CD4-positive, alpha-beta T cell treated with Interferon gamma for 1 hour (primary cell): ENCODE measurements at regions not wholly inside any gene's neighbourhood (a gene's known extent, or its start where the extent isn't known, plus 50 kb on each side); places are given as distances from the start of the nearest gene placed in this dataset.
"Not testable (repeated sequence)": the region's sequence is repeated elsewhere in the genome, so short reads cannot be mapped to it uniquely, and the experiment has no call there.

Experiments
- DNase-seq: peaks from one replicate; pipeline ENCODE4 v3.0.0-alpha.2; 2020

- no peak for DNase-seq
These were observed 739.7 kb downstream of the CENPC start for GRCh38 chr4:66805582-66805981.

- no peak for DNase-seq
These were observed 740.3 kb downstream of the CENPC start for GRCh38 chr4:66804979-66805378.

GRCh38 chr4:66797608-66798007 lies 747.7 kb downstream of the CENPC start:
- DNase-seq, result no peak

- no peak for DNase-seq
These were observed 749.6 kb downstream of the CENPC start for GRCh38 chr4:66795724-66796123.

- DNase-seq, result no peak
These were observed 750.8 kb downstream of the CENPC start for GRCh38 chr4:66794390-66795034.

- DNase-seq, result no peak
These were observed 753.6 kb downstream of the CENPC start for GRCh38 chr4:66791686-66792085.

- DNase-seq, result no peak
These were observed 759.8 kb downstream of the CENPC start for GRCh38 chr4:66785479-66785878.

- DNase-seq, result not testable (repeated sequence)
These were observed 762.6 kb downstream of the CENPC start for GRCh38 chr4:66782751-66783150.

- no peak for DNase-seq
These were observed 768.2 kb downstream of the CENPC start for GRCh38 chr4:66777097-66777496.

GRCh38 chr4:66769441-66769840 lies 775.9 kb downstream of the CENPC start:
- DNase-seq, result no peak

GRCh38 chr4:66767442-66767841 lies 777.9 kb downstream of the CENPC start:
- DNase-seq, result no peak

- no peak for DNase-seq
These were observed 778.7 kb downstream of the CENPC start for GRCh38 chr4:66766557-66766956.

GRCh38 chr4:66750273-66750672 lies 795.0 kb downstream of the CENPC start:
- DNase-seq, result no peak

- not testable (repeated sequence) for DNase-seq
These were observed 798.4 kb downstream of the CENPC start for GRCh38 chr4:66746918-66747317.

GRCh38 chr4:66741081-66741480 lies 804.2 kb downstream of the CENPC start:
- DNase-seq, result no peak

GRCh38 chr4:66736606-66737005 lies 808.7 kb downstream of the CENPC start:
- no peak for DNase-seq

GRCh38 chr4:66728280-66728679 lies 817.0 kb downstream of the CENPC start:
- DNase-seq, result no peak

GRCh38 chr4:66712301-66712921 lies 832.9 kb downstream of the CENPC start:
- not testable (repeated sequence) for DNase-seq

- DNase-seq, result no peak
These were observed 841.1 kb downstream of the CENPC start for GRCh38 chr4:66704243-66704642.

- no peak for DNase-seq
These were observed 850.6 kb downstream of the CENPC start for GRCh38 chr4:66694739-66695138.

GRCh38 chr4:66693694-66694093 lies 851.6 kb downstream of the CENPC start:
- no peak for DNase-seq

- no peak for DNase-seq
These were observed 854.2 kb downstream of the CENPC start for GRCh38 chr4:66691101-66691500.

GRCh38 chr4:66688674-66689073 lies 856.6 kb downstream of the CENPC start:
- DNase-seq, result no peak

GRCh38 chr4:66687459-66687858 lies 857.8 kb downstream of the CENPC start:
- DNase-seq, result no peak

GRCh38 chr4:66681962-66682361 lies 863.3 kb downstream of the CENPC start:
- DNase-seq, result no peak
